ENCODE measurements at regions not wholly inside any gene's neighbourhood (a gene's known extent, or its start where the extent isn't known, plus 50 kb on each side); places are given as distances from the start of the nearest gene placed in this dataset.

DNA sequence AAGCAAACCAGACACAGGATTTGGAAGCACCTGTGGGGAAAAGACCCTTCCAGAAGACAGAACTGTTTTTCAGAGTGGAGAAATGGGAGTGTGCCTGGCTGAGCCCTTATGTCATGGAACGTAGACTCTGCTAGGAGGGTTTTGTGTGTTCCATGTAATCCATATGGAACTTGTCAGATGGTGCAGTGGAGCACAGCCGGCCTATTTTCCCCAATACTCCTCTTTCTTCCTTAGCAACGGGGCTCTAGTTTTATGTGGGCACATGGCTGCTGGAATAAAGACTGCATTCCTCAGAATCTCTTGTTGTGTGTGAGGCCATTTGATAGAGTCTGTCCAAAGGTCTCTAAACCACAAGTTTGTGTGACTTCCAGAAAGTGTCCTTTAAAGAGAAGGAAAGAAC, 284.0 kb downstream of the DRD1 start:
- Histone ChIP-seq H3K9me3 (no peaks in the 10 kb centered on the region), H3K4me1 (ENCODE audit: insufficient read depth) (no peaks in the 10 kb centered on the region), H3K27me3 (no peaks in the 10 kb centered on the region), H3K36me3 (no peaks in the 10 kb centered on the region), H3K27ac (no peak overlapping the region), H3K4me3 (no peak overlapping the region)
- 11 to 17% (median 16%) methylated on average over 3 of the region's 3 CpGs for WGBS, 3 donors
- intact Hi-C loops (cut with DNase I): no loop called here
- no peak for DNase-seq
- TF ChIP-seq POLR2A (IDR thresholded peaks at IDR 0.05): no peak
- TF ChIP-seq, protein P1, sequence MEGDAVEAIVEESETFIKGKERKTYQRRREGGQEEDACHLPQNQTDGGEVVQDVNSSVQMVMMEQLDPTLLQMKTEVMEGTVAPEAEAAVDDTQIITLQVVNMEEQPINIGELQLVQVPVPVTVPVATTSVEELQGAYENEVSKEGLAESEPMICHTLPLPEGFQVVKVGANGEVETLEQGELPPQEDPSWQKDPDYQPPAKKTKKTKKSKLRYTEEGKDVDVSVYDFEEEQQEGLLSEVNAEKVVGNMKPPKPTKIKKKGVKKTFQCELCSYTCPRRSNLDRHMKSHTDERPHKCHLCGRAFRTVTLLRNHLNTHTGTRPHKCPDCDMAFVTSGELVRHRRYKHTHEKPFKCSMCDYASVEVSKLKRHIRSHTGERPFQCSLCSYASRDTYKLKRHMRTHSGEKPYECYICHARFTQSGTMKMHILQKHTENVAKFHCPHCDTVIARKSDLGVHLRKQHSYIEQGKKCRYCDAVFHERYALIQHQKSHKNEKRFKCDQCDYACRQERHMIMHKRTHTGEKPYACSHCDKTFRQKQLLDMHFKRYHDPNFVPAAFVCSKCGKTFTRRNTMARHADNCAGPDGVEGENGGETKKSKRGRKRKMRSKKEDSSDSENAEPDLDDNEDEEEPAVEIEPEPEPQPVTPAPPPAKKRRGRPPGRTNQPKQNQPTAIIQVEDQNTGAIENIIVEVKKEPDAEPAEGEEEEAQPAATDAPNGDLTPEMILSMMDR (IDR thresholded peaks at IDR 0.05): no peak
- no peak for TF ChIP-seq EP300 (IDR thresholded peaks at IDR 0.05)

DNA sequence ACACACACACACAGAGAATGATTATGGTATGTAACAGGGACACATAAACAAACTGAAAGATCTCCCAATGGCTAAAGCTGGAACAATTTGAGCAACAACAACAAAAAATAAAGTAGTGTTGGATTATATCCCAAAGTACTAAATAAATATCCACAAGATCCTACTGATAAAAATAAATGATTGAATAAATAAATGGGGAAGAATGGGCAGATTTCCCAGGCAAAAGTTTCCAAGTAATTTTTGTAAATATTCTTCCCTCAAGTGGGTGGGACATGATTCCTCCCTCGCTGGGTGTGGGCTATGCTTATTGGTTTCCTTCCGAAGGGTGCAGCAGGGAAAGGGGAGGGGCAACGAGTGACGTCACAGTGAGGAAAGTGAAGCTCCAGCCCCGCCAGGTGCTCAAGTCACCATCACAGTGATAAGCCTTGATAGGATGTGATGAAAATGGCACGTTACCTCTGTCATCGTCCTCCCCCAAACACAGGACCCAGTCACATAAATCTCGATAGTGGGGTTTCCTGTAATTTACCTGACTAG, 295.3 kb downstream of the DRD1 start:
- DNase-seq: no peak
- TF ChIP-seq, protein P1 (IDR thresholded peaks at IDR 0.05): no peak
- no peak for TF ChIP-seq EP300 (IDR thresholded peaks at IDR 0.05)
- TF ChIP-seq POLR2A (IDR thresholded peaks at IDR 0.05): no peak
- no peaks in the 10 kb centered on the region for H3K4me1 ChIP-seq (ENCODE audit: insufficient read depth)
- intact Hi-C loops (cut with DNase I): no loop called here
- no peaks in the 10 kb centered on the region for H3K36me3 ChIP-seq
- no peaks in the 10 kb centered on the region for H3K9me3 ChIP-seq
- H3K4me3 ChIP-seq: no peak overlapping the region
- no peak overlapping the region for H3K27ac ChIP-seq
- WGBS, 3 donors: 78 to 84% (median 79%) methylated on average over 8 of the region's 8 CpGs
- no peaks in the 10 kb centered on the region for H3K27me3 ChIP-seq

DNA sequence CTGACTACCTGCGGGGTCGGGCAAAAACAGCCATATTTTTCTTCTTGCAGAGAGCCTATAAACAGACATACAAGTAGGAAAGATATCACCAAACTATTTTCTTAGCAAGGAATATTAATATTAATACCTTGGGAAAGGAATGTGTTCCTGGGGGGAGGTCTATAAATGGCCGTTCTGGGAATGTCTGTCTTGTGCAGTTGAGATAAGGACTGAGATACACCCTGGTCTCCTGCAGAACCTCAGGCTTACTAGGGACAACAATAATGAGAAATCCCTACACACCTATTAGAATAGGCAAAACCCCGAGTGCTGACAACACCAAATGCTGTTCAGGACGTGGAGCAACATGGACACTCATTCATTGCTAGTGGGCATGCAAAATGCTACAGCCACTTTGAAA, 297.2 kb downstream of the DRD1 start:
- intact Hi-C loops (cut with DNase I): no loop called here
- H3K36me3 ChIP-seq: no peaks in the 10 kb centered on the region
- no peak for TF ChIP-seq EP300 (IDR thresholded peaks at IDR 0.05)
- TF ChIP-seq, protein P1 (IDR thresholded peaks at IDR 0.05): no peak
- TF ChIP-seq POLR2A (IDR thresholded peaks at IDR 0.05): no peak
- H3K27ac ChIP-seq: no peak overlapping the region
- H3K4me3 ChIP-seq: no peak overlapping the region
- H3K4me1 ChIP-seq (ENCODE audit: insufficient read depth): no peaks in the 10 kb centered on the region
- 76 to 84% (median 79%) methylated on average over 5 of the region's 5 CpGs for WGBS, 3 donors
- no peaks in the 10 kb centered on the region for H3K27me3 ChIP-seq
- no peak for DNase-seq
- H3K9me3 ChIP-seq: no peaks in the 10 kb centered on the region

DNA sequence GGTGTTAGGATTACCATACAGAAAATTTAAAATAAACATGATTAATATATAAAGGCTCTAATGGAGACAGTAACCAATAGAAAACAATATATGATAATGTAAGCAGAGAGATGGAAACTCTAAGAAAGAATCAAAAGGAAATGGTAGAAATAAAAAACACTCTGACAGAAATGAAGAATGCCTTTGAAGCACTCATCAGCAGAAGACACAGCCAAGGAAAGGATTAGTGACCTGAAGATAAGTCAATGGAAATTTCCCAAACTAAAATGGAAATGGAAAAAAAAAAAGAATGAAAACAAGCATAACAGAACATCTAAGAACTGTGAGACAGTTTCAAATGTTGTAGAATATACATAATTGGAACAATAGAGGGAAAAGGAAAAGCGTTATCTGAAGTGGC, 302.6 kb downstream of the DRD1 start:
- WGBS, 3 donors: 87 to 90% (median 89%) methylated on average over 1 of the region's 1 CpG
- no peak for DNase-seq
- intact Hi-C loops (cut with DNase I): no loop called here

More for the DNA sequence above, 302.6 kb downstream of the DRD1 start:
- Histone ChIP-seq H3K9me3 (no peaks in the 10 kb centered on the region), H3K4me1 (ENCODE audit: insufficient read depth) (no peaks in the 10 kb centered on the region), H3K27ac (no peak overlapping the region), H3K4me3 (no peak overlapping the region), H3K27me3 (no peaks in the 10 kb centered on the region), H3K36me3 (no peaks in the 10 kb centered on the region)
- TF ChIP-seq, protein P1 (IDR thresholded peaks at IDR 0.05): no peak
- TF ChIP-seq EP300 (IDR thresholded peaks at IDR 0.05): no peak

Measured in ovary (tissue), 7 donors.